NCI-H2196 (cell line): ENCODE measurements at regions not wholly inside any gene's neighbourhood (a gene's known extent, or its start where the extent isn't known, plus 50 kb on each side); places are given as distances from the start of the nearest gene placed in this dataset.

ENCODE experiments used
- DNase-seq: peaks from one replicate; lab custom pipeline; 2025; ENCODE audit not compliant: unreplicated experiment; lab: John Stamatoyannopoulos, UW

- DNase-seq = no peak
These were observed 142.4 kb downstream of the EN1 start for GRCh38 chr2:118705032-118705431.

DNA sequence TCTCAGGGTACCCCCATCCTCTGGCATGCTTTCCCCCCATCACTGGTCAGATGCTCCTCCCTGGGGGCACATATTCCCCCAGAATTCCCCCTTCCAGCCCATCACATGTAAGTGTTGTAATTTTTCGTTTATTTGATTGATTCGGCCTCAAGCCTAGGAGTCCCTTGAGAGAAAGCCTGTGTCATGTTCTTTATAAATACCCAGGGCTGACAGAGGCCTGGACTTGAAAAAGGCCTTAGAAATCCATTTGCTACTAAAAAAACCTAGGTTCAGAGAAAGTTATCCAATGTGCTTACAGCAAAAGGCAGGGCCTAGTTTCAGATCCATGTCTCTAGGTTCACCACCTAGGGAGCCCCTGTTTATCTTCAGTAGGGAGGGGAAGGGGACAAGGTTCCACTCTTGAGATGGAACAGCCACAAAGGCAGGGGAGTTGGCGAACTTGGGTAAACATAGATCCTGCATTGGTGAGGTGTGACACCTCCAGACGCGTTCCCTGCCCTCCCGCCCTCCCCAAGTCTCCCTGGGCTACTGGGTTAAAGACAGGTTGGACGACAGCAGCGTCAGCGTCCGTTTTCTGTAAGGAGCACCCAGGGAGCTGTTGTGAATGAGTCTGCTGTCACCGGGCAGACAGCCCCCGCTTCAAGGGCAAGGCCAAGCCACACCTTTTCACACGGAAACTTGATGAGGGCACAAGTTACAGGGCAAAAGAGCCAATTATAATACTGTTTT is 147.8 kb downstream of the EN1 start:
- DNase-seq = no peak

GRCh38 chr2:118698564-118698963 is 148.9 kb downstream of the EN1 start:
- no peak for DNase-seq

DNA sequence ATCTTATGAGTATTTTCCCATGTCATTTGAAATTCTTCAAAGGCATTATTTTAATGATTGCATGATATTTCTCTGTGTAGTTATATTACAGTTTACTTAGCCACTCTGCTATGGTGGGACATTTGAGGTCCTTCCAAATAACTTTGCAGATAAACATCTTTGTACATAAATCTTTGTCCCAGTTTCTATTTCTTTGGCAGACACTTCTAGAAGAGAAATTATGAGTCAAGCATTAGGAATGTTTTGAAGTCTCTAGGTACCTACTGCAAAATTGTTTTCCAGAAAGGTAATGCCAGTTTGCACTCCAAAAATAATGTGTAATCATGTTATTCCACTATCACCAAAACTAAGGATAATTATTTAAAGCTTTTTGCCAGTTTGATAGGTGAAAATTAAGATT is 149.7 kb downstream of the EN1 start:
- DNase-seq = no peak

GRCh38 chr2:118696786-118697465 is 150.5 kb downstream of the EN1 start:
- no peak for DNase-seq

DNA sequence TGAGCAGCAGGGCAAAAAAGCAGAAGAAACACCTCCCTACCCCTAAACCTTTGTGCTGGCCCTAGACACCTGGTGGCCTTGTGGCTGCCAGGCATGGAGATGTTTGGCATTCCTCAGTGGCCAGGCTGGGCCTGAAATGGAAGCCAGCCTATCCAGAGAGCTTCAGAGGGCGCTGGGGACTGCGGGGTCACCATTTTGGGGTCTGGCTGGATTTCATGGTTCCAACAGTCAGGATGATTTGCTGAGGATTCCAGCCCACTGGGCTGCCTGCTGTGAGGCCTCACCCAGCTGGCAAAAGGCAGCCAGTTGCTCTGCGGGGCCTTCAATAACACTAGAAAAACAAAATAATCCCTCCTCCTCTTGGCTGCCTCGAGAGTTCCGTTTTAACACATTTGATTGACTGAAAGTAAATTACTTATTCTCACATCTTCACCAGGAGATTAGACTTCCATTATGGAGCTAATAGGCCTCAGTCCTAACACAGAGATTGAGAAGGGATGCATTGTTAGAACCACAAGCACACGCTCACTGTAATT is 154.1 kb downstream of the EN1 start:
- DNase-seq = no peak

- no peak for DNase-seq
These were observed 157.6 kb downstream of the EN1 start for GRCh38 chr2:118689874-118690273.

- DNase-seq = no peak
These were observed 158.0 kb downstream of the EN1 start for GRCh38 chr2:118689456-118689855.

DNA sequence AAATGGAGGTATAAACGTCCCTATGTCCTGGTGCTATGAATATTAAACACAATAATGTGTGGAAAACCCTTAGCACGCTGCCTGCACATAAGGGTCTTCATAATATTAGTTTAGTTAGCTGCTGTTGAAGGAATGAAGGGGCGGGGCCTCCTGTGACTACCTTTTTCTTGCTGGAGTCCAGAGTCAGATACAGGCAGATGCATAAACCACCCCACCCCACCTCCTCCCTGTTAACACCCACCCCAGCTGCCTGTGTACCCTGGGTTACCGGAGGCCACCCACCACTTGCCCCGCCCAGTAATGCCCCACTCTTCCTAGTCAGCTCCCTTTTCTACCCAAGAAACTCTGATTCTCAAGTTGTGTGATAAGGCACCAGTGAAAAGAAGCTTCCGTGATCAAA is 158.4 kb downstream of the EN1 start:
- DNase-seq = no peak

DNA sequence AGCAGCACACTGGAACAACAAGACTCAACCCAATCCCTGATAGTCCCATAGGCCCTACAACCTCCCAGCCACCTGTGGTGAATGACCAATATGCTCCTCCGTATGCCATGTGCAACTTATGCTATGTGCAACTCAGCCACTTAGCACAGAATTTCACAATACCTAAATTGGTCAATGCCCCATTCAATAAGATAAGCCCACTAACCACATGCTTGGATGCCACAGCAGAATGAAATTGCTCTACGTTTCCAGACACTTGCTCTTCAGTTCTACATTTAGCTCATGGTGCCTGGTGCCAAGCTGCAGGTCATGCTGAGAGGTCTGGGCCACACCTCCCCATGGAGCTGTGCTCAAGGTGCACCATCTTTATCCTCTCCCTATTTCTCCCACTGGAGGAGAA is 159.8 kb downstream of the EN1 start:
- no peak for DNase-seq

DNA sequence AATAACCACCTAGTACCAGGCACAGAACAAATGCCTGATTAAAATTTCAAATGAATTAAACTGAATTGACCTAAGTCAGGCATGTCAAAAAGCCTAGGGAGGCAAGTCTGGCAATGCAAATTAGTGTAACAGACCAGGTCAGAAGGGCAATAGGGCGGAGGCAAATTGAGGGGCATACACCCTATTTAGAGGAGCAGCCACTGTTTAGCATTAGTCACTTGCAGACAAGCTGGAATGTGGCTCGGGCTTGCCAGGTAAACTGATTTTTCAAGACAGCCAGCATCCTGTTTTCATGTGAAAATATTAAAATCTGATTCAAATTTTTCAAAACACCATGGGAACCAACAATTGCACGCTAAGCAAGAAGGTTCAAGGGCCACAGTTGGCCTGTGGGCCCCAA is 160.3 kb downstream of the EN1 start:
- no peak for DNase-seq

DNA sequence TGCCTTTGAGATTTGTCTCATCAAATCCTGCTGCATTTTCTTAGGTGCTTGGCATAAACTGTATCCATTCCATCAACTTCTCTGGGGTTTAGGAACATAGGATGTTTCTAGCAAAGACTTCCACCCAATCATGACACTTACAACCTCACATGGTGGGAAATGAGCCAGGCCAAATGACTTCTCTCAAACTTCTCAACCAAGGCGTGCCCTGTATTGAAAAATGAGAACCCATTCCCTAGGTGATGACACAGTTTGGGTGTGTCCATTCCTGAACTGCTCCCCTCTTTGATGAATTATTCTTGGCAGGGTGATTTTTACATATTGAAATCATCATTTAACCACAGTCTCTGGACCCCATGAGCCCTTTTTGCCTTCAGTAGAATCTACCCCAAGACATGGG is 161.1 kb downstream of the EN1 start:
- no peak for DNase-seq

DNA sequence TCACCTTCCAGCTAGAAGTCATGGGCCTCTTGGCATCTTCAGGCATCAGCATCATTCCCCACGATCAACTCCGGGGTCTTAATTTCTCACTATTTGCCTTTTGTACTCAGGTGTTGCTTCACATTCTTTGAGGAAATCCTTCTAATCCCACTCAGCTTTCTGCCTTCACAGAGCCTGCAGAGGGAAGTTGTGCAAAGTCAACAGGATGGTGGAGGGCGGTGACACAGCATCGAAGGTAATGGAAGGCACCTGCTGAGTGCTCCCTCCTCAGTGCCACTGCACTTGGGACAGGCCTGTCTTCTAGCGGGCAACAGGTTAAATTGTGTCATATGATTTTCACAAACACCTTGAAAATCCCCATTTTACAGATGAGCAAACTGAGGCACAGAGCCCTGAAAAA is 164.0 kb downstream of the EN1 start:
- no peak for DNase-seq

GRCh38 chr2:118678985-118679384 is 168.5 kb downstream of the EN1 start:
- DNase-seq = no peak

- DNase-seq = no peak
These were observed 169.9 kb downstream of the EN1 start for GRCh38 chr2:118677546-118677945.

DNA sequence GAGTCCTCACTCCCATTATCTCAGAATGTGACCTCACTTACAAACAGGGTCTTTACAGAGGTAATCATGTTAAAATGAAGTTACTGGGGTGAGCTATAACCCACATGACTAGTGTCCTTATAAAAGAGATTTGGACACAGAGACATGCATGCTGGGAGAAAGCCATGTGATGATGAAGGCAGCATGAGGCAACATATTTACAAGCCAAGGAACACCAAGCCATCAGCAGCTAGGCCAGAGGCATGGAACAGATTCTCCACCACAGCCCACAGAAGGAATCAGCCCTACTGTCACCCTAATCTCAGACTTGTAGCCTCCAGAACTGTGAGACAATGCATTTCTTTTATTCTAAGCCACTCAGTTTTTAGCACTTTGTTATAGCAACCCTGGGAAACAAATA is 171.9 kb downstream of the EN1 start:
- no peak for DNase-seq

- no peak for DNase-seq
These were observed 174.8 kb downstream of the EN1 start for GRCh38 chr2:118672571-118673158.

- no peak for DNase-seq
These were observed 175.6 kb downstream of the EN1 start for GRCh38 chr2:118671701-118672454.

- DNase-seq = no peak
These were observed 176.6 kb downstream of the EN1 start for GRCh38 chr2:118670838-118671237.

DNA sequence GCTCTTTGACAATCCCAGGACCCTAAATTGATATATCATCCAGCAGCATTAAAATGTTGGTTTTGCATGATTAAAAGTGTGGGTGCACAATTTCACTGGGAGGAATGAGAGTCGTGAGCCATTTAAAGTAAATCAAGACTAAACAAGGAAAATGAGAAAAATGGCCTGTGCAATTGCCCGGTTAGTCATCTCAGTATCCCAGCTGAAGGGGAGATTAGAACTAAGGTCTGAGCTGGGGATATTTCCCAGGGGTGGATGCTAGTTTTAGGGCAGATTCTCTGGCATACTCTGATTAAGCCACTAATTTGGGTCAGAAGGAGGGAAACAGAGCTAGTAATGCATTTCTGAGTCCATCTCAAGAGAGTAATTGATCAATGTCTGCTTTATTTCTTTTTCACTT is 177.2 kb downstream of the EN1 start:
- no peak for DNase-seq

GRCh38 chr2:118669654-118670053 is 177.8 kb downstream of the EN1 start:
- no peak for DNase-seq
